ENCODE measurements at regions not wholly inside any gene's neighbourhood (a gene's known extent, or its start where the extent isn't known, plus 50 kb on each side); places are given as distances from the start of the nearest gene placed in this dataset.

DNA sequence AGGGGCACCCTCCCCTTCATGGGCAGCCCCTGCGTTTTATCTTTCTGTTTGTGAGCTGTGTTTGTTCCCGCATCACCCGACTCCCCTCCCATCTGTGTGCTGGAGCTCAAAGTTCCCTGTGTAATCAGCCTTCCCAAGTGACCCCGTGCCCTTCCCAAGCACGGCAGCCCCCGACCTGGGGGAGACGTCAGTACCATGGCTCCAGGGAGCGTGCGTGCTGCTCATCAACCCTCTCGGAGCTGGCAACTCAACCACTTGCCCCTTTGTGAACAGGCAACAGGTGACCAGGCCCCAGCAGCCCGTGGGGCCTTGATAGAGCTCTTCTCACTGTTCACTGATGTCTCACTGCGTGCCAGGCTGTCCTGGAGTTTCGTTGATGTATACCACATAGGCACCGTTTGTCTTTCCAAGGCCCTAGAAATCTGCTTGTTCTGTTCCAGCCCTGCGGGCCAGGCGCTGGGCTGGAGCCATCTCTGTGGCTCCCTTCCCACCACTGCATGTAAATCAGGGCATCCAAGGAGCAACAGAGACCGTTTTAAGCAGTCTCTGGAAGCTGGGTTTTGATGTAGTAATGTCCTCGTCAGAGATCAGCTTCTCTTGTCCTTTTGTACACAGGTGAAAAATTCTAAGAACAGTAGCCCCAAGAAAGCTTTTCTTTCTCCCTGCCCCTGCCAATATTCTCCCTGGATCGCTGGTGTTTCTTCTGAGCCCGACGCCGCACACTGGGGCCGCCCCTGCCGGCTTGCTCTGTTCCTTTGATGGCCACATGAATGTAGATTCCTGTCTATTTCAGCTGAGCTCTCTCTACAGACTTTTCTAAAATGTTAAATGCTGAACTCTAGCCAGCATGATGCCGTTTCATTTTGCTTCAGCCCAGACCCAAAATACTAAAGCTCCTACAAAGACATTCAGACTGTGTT is 107.0 kb upstream of the PTPRM start (continued):
- TF ChIP-seq, protein P1, sequence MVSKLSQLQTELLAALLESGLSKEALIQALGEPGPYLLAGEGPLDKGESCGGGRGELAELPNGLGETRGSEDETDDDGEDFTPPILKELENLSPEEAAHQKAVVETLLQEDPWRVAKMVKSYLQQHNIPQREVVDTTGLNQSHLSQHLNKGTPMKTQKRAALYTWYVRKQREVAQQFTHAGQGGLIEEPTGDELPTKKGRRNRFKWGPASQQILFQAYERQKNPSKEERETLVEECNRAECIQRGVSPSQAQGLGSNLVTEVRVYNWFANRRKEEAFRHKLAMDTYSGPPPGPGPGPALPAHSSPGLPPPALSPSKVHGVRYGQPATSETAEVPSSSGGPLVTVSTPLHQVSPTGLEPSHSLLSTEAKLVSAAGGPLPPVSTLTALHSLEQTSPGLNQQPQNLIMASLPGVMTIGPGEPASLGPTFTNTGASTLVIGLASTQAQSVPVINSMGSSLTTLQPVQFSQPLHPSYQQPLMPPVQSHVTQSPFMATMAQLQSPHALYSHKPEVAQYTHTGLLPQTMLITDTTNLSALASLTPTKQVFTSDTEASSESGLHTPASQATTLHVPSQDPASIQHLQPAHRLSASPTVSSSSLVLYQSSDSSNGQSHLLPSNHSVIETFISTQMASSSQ (IDR thresholded peaks at IDR 0.05; ENCODE audit: low read depth), result no peak
- TF ChIP-seq, protein P1 (CRISPR knock-in tag; IDR thresholded peaks at IDR 0.05; ENCODE audit: borderline replicate concordance), result 0 out of 2 replicates have a peak, but pooled peaks have one; percentile 56
- TF ChIP-seq ZNF343 (CRISPR knock-in tag; IDR thresholded peaks at IDR 0.05) (no peak), ZNF143 (CRISPR knock-in tag; IDR thresholded peaks at IDR 0.05) (no peak), RBFOX2 (IDR thresholded peaks at IDR 0.05; ENCODE audit: low read depth, low read length) (0 out of 2 replicates have a peak, but pooled peaks have one; percentile 35), SP1 (IDR thresholded peaks at IDR 0.05) (no peak), SP1 (CRISPR knock-in tag; IDR thresholded peaks at IDR 0.05) (no peak), FOXO1 (CRISPR knock-in tag; IDR thresholded peaks at IDR 0.05) (peak; percentile 65; the same call in 1 of the 2 replicates), PHF21A (CRISPR knock-in tag; IDR thresholded peaks at IDR 0.05) (peak; percentile 30; the same call in 1 of the 2 replicates), ZMYM3 (CRISPR knock-in tag; IDR thresholded peaks at IDR 0.05) (peak; percentile 49; the same call in 1 of the 2 replicates), SMAD1 (CRISPR knock-in tag; IDR thresholded peaks at IDR 0.05; ENCODE audit: borderline replicate concordance, low read depth) (no peak; the same call in 1 of the 2 replicates), JUNB (CRISPR knock-in tag; IDR thresholded peaks at IDR 0.05; ENCODE audit: borderline replicate concordance) (no peak), REPIN1 (CRISPR knock-in tag; IDR thresholded peaks at IDR 0.05; ENCODE audit: borderline replicate concordance, low read depth) (0 out of 2 replicates have a peak, but pooled peaks have one; percentile 9), PITX1 (CRISPR knock-in tag; IDR thresholded peaks at IDR 0.05) (peak; percentile 65), XRCC5 (optimal IDR thresholded peaks at IDR 0.05; ENCODE audit: low read length) (peak; percentile 81), ZBTB7A (CRISPR knock-in tag; IDR thresholded peaks at IDR 0.05) (peak; percentile 91), ZSCAN22 (CRISPR knock-in tag; IDR thresholded peaks at IDR 0.05) (no peak), ZNF556 (CRISPR knock-in tag; IDR thresholded peaks at IDR 0.05; ENCODE audit: borderline replicate concordance) (peak; percentile 70; the same call in 1 of the 2 replicates)
